ENCODE measurements at regions not wholly inside any gene's neighbourhood (a gene's known extent, or its start where the extent isn't known, plus 50 kb on each side); places are given as distances from the start of the nearest gene placed in this dataset.

- DNase-seq = no peak
Measured at GRCh38 chr18:77940566-77940965, 690.9 kb downstream of the GALR1 start.

- DNase-seq = no peak
Measured at GRCh38 chr18:77944533-77944932, 694.9 kb downstream of the GALR1 start.

- DNase-seq = no peak
Measured at GRCh38 chr18:77948567-77948966, 698.9 kb downstream of the GALR1 start.

GRCh38 chr18:77949355-77949973, 699.8 kb downstream of the GALR1 start:
- DNase-seq = no peak

GRCh38 chr18:77959248-77959647, 709.6 kb downstream of the GALR1 start:
- no peak for DNase-seq

- DNase-seq = no peak
Measured at GRCh38 chr18:77960791-77961410, 711.3 kb downstream of the GALR1 start.

GRCh38 chr18:77967071-77967470, 717.4 kb downstream of the GALR1 start:
- no peak for DNase-seq

GRCh38 chr18:77967791-77968190, 718.1 kb downstream of the GALR1 start:
- no peak for DNase-seq

GRCh38 chr18:77969972-77970371, 720.3 kb downstream of the GALR1 start:
- DNase-seq = no peak

- no peak for DNase-seq
Measured at GRCh38 chr18:77970814-77971213, 721.2 kb downstream of the GALR1 start.

- no peak for DNase-seq
Measured at GRCh38 chr18:77973745-77974144, 724.1 kb downstream of the GALR1 start.

- DNase-seq = no peak
Measured at GRCh38 chr18:77974329-77974728, 724.7 kb downstream of the GALR1 start.

- DNase-seq = no peak
Measured at GRCh38 chr18:77977331-77977730, 727.7 kb downstream of the GALR1 start.

- DNase-seq = no peak
Measured at GRCh38 chr18:77980275-77980674, 730.6 kb downstream of the GALR1 start.

GRCh38 chr18:77981874-77982273, 732.2 kb downstream of the GALR1 start:
- no peak for DNase-seq

GRCh38 chr18:77983270-77983669, 733.6 kb downstream of the GALR1 start:
- no peak for DNase-seq

- no peak for DNase-seq
Measured at GRCh38 chr18:77984178-77984577, 734.5 kb downstream of the GALR1 start.

GRCh38 chr18:77984833-77985232, 735.2 kb downstream of the GALR1 start:
- no peak for DNase-seq

- no peak for DNase-seq
Measured at GRCh38 chr18:77985526-77986281, 736.1 kb downstream of the GALR1 start.

- no peak for DNase-seq
Measured at GRCh38 chr18:77990131-77990530, 740.5 kb downstream of the GALR1 start.

- no peak for DNase-seq
Measured at GRCh38 chr18:77990901-77991300, 741.3 kb downstream of the GALR1 start.

GRCh38 chr18:77992057-77992456, 742.4 kb downstream of the GALR1 start:
- DNase-seq = no peak

GRCh38 chr18:77993188-77993981, 743.7 kb downstream of the GALR1 start:
- DNase-seq = no peak
